ENCODE measurements at regions not wholly inside any gene's neighbourhood (a gene's known extent, or its start where the extent isn't known, plus 50 kb on each side); places are given as distances from the start of the nearest gene placed in this dataset.

DNA sequence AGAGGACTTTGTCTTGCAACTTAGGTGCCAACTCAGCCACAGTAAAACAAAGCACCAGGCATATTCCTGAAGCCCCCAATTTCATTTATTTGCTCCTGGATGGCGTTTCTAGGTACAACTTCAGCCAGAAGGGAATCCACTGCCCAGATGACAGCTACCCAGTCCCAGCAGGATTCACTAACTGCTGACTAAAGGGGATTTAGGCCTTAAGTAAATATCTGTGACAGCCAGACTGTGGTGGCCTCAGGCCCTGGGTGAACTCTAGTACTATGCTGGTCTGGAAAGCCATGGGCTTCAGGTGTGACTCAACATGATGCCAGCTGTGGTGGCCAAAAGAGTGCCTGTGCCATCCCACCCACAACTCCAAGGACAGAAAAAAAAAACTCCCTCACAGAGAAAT, 396.1 kb upstream of the CCNG1 start:
- no peak overlapping the region for H3K27ac Mint-ChIP-seq (ENCODE audit: unreplicated experiment)
- H3K4me1 ChIP-seq = no peaks in the 10 kb centered on the region
- no peak for DNase-seq
- no TSS peak for BruUV-seq (replicated peaks)
- intact Hi-C loops (cut with micrococcal nuclease; ENCODE audit: unreplicated experiment) = no loop called here
- no peaks in the 10 kb centered on the region for H3K27me3 ChIP-seq (replicated peaks; ENCODE audit: control insufficient read depth, insufficient read depth, low read length)
- no peaks in the 10 kb centered on the region for H3K36me3 ChIP-seq (ENCODE audit: control insufficient read depth, insufficient read depth, low read length)
- H3K9me3 ChIP-seq = no peaks in the 10 kb centered on the region
- TF ChIP-seq, protein P1, sequence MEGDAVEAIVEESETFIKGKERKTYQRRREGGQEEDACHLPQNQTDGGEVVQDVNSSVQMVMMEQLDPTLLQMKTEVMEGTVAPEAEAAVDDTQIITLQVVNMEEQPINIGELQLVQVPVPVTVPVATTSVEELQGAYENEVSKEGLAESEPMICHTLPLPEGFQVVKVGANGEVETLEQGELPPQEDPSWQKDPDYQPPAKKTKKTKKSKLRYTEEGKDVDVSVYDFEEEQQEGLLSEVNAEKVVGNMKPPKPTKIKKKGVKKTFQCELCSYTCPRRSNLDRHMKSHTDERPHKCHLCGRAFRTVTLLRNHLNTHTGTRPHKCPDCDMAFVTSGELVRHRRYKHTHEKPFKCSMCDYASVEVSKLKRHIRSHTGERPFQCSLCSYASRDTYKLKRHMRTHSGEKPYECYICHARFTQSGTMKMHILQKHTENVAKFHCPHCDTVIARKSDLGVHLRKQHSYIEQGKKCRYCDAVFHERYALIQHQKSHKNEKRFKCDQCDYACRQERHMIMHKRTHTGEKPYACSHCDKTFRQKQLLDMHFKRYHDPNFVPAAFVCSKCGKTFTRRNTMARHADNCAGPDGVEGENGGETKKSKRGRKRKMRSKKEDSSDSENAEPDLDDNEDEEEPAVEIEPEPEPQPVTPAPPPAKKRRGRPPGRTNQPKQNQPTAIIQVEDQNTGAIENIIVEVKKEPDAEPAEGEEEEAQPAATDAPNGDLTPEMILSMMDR (IDR thresholded peaks at IDR 0.05; ENCODE audit: insufficient read depth in 1 of 2, low read depth in 1 of 2, low read length in 1 of 2, severe bottlenecking in 1 of 2, unreplicated experiment in 1 of 2) = no peak
- H3K9me3 Mint-ChIP-seq (ENCODE audit: unreplicated experiment) = no peaks in the 10 kb centered on the region
- no peaks in the 10 kb centered on the region for H3K36me3 Mint-ChIP-seq (ENCODE audit: insufficient read depth, unreplicated experiment)
- POLR2A ChIA-PET = no interaction called here
- no peak overlapping the region for H3K4me3 ChIP-seq (ENCODE audit: low read depth, low read length)
- CTCF ChIA-PET = no interaction called here
- H3K4me1 Mint-ChIP-seq (ENCODE audit: low read depth, unreplicated experiment) = no peaks in the 10 kb centered on the region
- no peak overlapping the region for H3K4me3 Mint-ChIP-seq (ENCODE audit: unreplicated experiment)
- H3K27me3 Mint-ChIP-seq (ENCODE audit: insufficient read depth, unreplicated experiment) = peaks cover 3% of the 10 kb centered on the region

DNA sequence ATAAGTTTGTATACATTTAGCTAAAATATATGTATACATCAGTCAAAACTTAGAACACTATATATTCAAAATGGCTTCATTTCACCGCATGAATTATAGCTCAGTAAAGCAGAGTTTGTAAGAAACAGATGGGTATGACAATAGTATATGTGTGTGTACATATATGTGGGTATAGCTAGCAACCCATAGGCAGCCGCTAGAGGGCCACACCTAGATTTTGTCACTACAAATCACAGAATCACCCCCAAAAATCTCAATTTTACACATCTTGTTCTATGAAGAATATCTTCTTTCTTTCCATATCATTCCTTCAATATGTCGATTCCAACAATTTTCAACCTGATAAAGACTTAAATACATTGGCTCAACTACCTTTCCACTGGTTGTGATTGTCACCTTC, 357.8 kb upstream of the CCNG1 start:
- H3K4me1 ChIP-seq = no peaks in the 10 kb centered on the region
- no peak overlapping the region for H3K4me3 ChIP-seq (ENCODE audit: low read depth, low read length)
- CTCF ChIA-PET = interaction anchor here (0.7 to 1.3 kb wide), 3 partner anchors 269 to 329 kb away, joined by 3 to 6 read pairs (median 3); no protein-coding TSS in a partner anchor
- intact Hi-C loops (cut with micrococcal nuclease; ENCODE audit: unreplicated experiment) = loop anchor here (1.0 kb wide), 3 partner anchors 190 to 329 kb away; no protein-coding TSS in a partner anchor
- H3K27me3 ChIP-seq (replicated peaks; ENCODE audit: control insufficient read depth, insufficient read depth, low read length) = no peaks in the 10 kb centered on the region
- Mint-ChIP-seq H3K27ac (ENCODE audit: unreplicated experiment) (no peak overlapping the region), H3K9me3 (ENCODE audit: unreplicated experiment) (no peaks in the 10 kb centered on the region), H3K4me3 (ENCODE audit: unreplicated experiment) (no peak overlapping the region), H3K27me3 (ENCODE audit: insufficient read depth, unreplicated experiment) (no peaks in the 10 kb centered on the region), H3K4me1 (ENCODE audit: low read depth, unreplicated experiment) (no peaks in the 10 kb centered on the region), H3K36me3 (ENCODE audit: insufficient read depth, unreplicated experiment) (no peaks in the 10 kb centered on the region)
- TF ChIP-seq, protein P1 (IDR thresholded peaks at IDR 0.05; ENCODE audit: insufficient read depth in 1 of 2, low read depth in 1 of 2, low read length in 1 of 2, severe bottlenecking in 1 of 2, unreplicated experiment in 1 of 2) = peak; percentile 45 to 51
- DNase-seq = peak in 1 of 2 experiments; percentile 24
- POLR2A ChIA-PET = no interaction called here
- no TSS peak for BruUV-seq (replicated peaks)
- no peaks in the 10 kb centered on the region for H3K36me3 ChIP-seq (ENCODE audit: control insufficient read depth, insufficient read depth, low read length)
- H3K9me3 ChIP-seq = no peaks in the 10 kb centered on the region

DNA sequence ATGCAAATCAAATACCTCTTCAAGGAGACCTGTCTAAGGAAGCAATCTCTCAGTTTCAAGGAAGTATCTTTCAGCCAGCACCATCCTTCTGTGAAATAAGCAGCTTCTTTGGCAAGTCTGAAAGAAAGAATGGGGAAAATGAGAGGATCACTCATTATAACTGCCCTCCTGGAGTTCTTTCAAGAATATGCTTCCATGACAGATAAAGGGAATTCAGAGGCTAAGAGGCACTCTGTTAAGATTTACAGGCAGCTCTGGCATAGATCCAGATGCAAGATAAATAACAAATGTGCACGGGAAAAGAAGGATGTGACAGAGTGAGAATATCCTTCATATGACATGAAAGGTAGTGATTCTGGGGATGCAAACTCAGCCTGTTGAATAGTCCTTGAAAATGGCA, 348.2 kb upstream of the CCNG1 start:
- no TSS peak for BruUV-seq (replicated peaks)
- TF ChIP-seq, protein P1 (IDR thresholded peaks at IDR 0.05; ENCODE audit: insufficient read depth in 1 of 2, low read depth in 1 of 2, low read length in 1 of 2, severe bottlenecking in 1 of 2, unreplicated experiment in 1 of 2) = no peak
- no peak for DNase-seq
- intact Hi-C loops (cut with micrococcal nuclease; ENCODE audit: unreplicated experiment) = no loop called here
- no peaks in the 10 kb centered on the region for H3K4me1 Mint-ChIP-seq (ENCODE audit: low read depth, unreplicated experiment)
- H3K27ac Mint-ChIP-seq (ENCODE audit: unreplicated experiment) = no peak overlapping the region
- no peaks in the 10 kb centered on the region for H3K9me3 Mint-ChIP-seq (ENCODE audit: unreplicated experiment)
- no peaks in the 10 kb centered on the region for H3K36me3 Mint-ChIP-seq (ENCODE audit: insufficient read depth, unreplicated experiment)
- H3K36me3 ChIP-seq (ENCODE audit: control insufficient read depth, insufficient read depth, low read length) = no peaks in the 10 kb centered on the region
- POLR2A ChIA-PET = no interaction called here
- no peaks in the 10 kb centered on the region for H3K4me1 ChIP-seq
- no peak overlapping the region for H3K4me3 Mint-ChIP-seq (ENCODE audit: unreplicated experiment)
- no peaks in the 10 kb centered on the region for H3K27me3 ChIP-seq (replicated peaks; ENCODE audit: control insufficient read depth, insufficient read depth, low read length)
- no peaks in the 10 kb centered on the region for H3K9me3 ChIP-seq
- no peak overlapping the region for H3K4me3 ChIP-seq (ENCODE audit: low read depth, low read length)
- CTCF ChIA-PET = no interaction called here
- H3K27me3 Mint-ChIP-seq (ENCODE audit: insufficient read depth, unreplicated experiment) = no peaks in the 10 kb centered on the region

Data from Caco-2 (cell line).